GM21528 (cell line): ENCODE measurements at regions not wholly inside any gene's neighbourhood (a gene's known extent, or its start where the extent isn't known, plus 50 kb on each side); places are given as distances from the start of the nearest gene placed in this dataset.

Experiments
- ATAC-seq: cut with Tn5 transposase; IDR thresholded peaks from one replicate; pipeline ENCODE4 v1.9.1; 2021; ENCODE audit warnings: mild to moderate bottlenecking, moderate library complexity; ENCODE audit not compliant: unreplicated experiment, low FRiP score

GRCh38 chr12:132426349-132427173 is 63.4 kb upstream of the FBRSL1 start:
- no peak for ATAC-seq

- no peak for ATAC-seq
Observed at GRCh38 chr12:132424811-132425210, 65.1 kb upstream of the FBRSL1 start.

- ATAC-seq = no peak
Observed at GRCh38 chr12:132423820-132424645, 65.9 kb upstream of the FBRSL1 start.

GRCh38 chr12:132423251-132423819 is 66.6 kb upstream of the FBRSL1 start:
- ATAC-seq = no peak

GRCh38 chr12:132422381-132423043 is 67.4 kb upstream of the FBRSL1 start:
- no peak for ATAC-seq

- ATAC-seq = no peak
Observed at GRCh38 chr12:132422040-132422380, 67.9 kb upstream of the FBRSL1 start.

GRCh38 chr12:132419631-132420246 is 70.2 kb upstream of the FBRSL1 start:
- ATAC-seq = no peak

GRCh38 chr12:132418393-132418925 is 71.5 kb upstream of the FBRSL1 start:
- no peak for ATAC-seq

- no peak for ATAC-seq
Observed at GRCh38 chr12:132417741-132418140, 72.2 kb upstream of the FBRSL1 start.

- ATAC-seq = no peak
Observed at GRCh38 chr12:132416827-132417226, 73.1 kb upstream of the FBRSL1 start.

GRCh38 chr12:132416121-132416673 is 73.8 kb upstream of the FBRSL1 start:
- ATAC-seq = no peak

GRCh38 chr12:132415327-132416120 is 74.4 kb upstream of the FBRSL1 start:
- ATAC-seq = no peak

- ATAC-seq = peak; percentile 88
Observed at GRCh38 chr12:132414634-132415326, 75.2 kb upstream of the FBRSL1 start.

GRCh38 chr12:132413931-132414588 is 75.9 kb upstream of the FBRSL1 start:
- no peak for ATAC-seq

- ATAC-seq = no peak
Observed at GRCh38 chr12:132411457-132411856, 78.5 kb upstream of the FBRSL1 start.

- no peak for ATAC-seq
Observed at GRCh38 chr12:132410849-132411248, 79.1 kb upstream of the FBRSL1 start.

GRCh38 chr12:132410296-132410625 is 79.7 kb upstream of the FBRSL1 start:
- ATAC-seq = no peak
